K562 (cell line): ENCODE measurements at regions not wholly inside any gene's neighbourhood (a gene's known extent, or its start where the extent isn't known, plus 50 kb on each side); places are given as distances from the start of the nearest gene placed in this dataset.

Experiments
- ATAC-seq: fragments of 200-7000 bp; cut with Tn5 transposase; 3 replicates; pipeline ENCODE4 v1.9.1; 2020; ENCODE audit warnings: moderate library complexity
- BruUV-seq: library from RNA; stranded (reverse); fragments of 400-500 nt; replicated peaks from 2 replicates; lab custom pipeline; 2021; lab: Mats Ljungman, UMichigan
- CTCF ChIA-PET: fragments of 300-600 bp; formaldehyde crosslinking; extraction: SDS; loops from one replicate; lab custom pipeline; 2021; ENCODE audit warnings: low intra/inter-chr PET ratio; lab: Yijun Ruan, JAX
- POLR2A ChIA-PET: fragments of 300-600, 350-650 bp; sonication (Branson Sonifier 250); formaldehyde crosslinking; extraction: SDS; loops from one replicate; lab custom pipeline; 2021; ENCODE audit warnings: antibody characterized with exemption, inconsistent platforms; lab: Yijun Ruan, JAX
- DNase-seq, 4 experiments: peaks; one replicate each; pipeline versions ENCODE4 v3.0.0 to v3.0.0-alpha.2; 2011 to 2018; ENCODE audit warnings: low spot score in 3 of 4, mixed read lengths in 3 of 4; ENCODE audit errors: extremely low read depth in 1 of 4
- FAIRE-seq: peaks from 2 replicates; lab custom pipeline; 2011; peaks lifted over from hg19 to GRCh38; lab: Jason Lieb, UNC
- H2AFZ ChIP-seq: 2 replicates; pipeline ENCODE4 v1.6.0; 2011; ENCODE audit warnings: low read depth, low read length, control low read depth, inconsistent platforms
- H3K27ac ChIP-seq: fragments of 200-600 bp; 3 replicates; pipeline ENCODE4 v1.8.0; 2011; ENCODE audit warnings: low read depth, mild to moderate bottlenecking, control low read depth, inconsistent platforms, low read length, moderate library complexity, mixed read lengths; ENCODE audit errors: extremely low read depth
- H3K27me3 ChIP-seq, 2 experiments: fragments of 300-600 bp in 1 of 2; 2 replicates in 1 of 2; 3 replicates in 1 of 2; pipeline versions ENCODE4 v1.6.0 to v1.8.0; 2011; ENCODE audit warnings: inconsistent platforms in 2 of 2, low read length in 2 of 2, mild to moderate bottlenecking in 1 of 2, mixed read lengths in 1 of 2, moderate library complexity in 1 of 2; ENCODE audit not compliant: control insufficient read depth in 2 of 2, insufficient read depth in 2 of 2
- H3K36me3 ChIP-seq: fragments of 300-600 bp; 3 replicates; pipeline ENCODE4 v1.8.0; 2011; ENCODE audit warnings: mild to moderate bottlenecking, low read length, inconsistent platforms; ENCODE audit not compliant: control insufficient read depth, insufficient read depth
- H3K4me1 ChIP-seq, 2 experiments: fragments of 200-600 bp in 1 of 2; replicated peaks in 1 of 2; 2 replicates in 1 of 2; 3 replicates in 1 of 2; pipeline versions ENCODE4 v1.5.1 to v1.8.0; 2011; ENCODE audit warnings: inconsistent platforms in 2 of 2, low read length in 2 of 2, mild to moderate bottlenecking in 1 of 2, mixed read lengths in 1 of 2, moderate library complexity in 1 of 2; ENCODE audit not compliant: control insufficient read depth in 2 of 2, insufficient read depth in 2 of 2
- H3K4me2 ChIP-seq: 2 replicates; pipeline ENCODE4 v1.6.1; 2011; ENCODE audit warnings: low read length, control low read depth, inconsistent platforms, mixed read lengths; ENCODE audit not compliant: insufficient read depth
- H3K4me3 ChIP-seq: fragments of 200-600 bp; sonication (generic), shearing (Covaris generic); 2 replicates; pipeline ENCODE4 v1.5.1; 2016; ENCODE audit warnings: control low read depth, inconsistent platforms
- H3K79me2 ChIP-seq: fragments of 200-600 bp; 3 replicates; pipeline ENCODE4 v1.8.0; 2011; ENCODE audit warnings: low read length, inconsistent platforms; ENCODE audit not compliant: control insufficient read depth, insufficient read depth
- H3K9ac ChIP-seq, 2 experiments: 2 replicates each; pipeline versions ENCODE4 v1.6.0 to v1.6.1; 2011; ENCODE audit warnings: low read depth in 2 of 2, low read length in 2 of 2, control low read depth in 1 of 2, inconsistent platforms in 1 of 2, mild to moderate bottlenecking in 1 of 2, mixed read lengths in 1 of 2; ENCODE audit not compliant: insufficient read depth in 1 of 2
- H3K9me1 ChIP-seq: one replicate; pipeline ENCODE4 v1.6.0; 2011; ENCODE audit warnings: inconsistent platforms, mild to moderate bottlenecking, low read length, moderate library complexity; ENCODE audit not compliant: control insufficient read depth, insufficient read depth
- H3K9me3 ChIP-seq: replicated peaks from 2 replicates; pipeline ENCODE4 v1.5.1; 2011; ENCODE audit warnings: low read depth, low read length, inconsistent platforms; ENCODE audit not compliant: control insufficient read depth, insufficient read depth
- H4K20me1 ChIP-seq: replicated peaks from 2 replicates; pipeline ENCODE4 v1.6.1; 2011; ENCODE audit warnings: low read length, inconsistent platforms, mixed read lengths; ENCODE audit not compliant: control insufficient read depth, insufficient read depth
- ARID3A ChIP-seq: IDR thresholded peaks from 2 replicates; pipeline ENCODE4 v1.6.1; 2012; ENCODE audit warnings: low read depth, low read length, improper control_type of control experiment, borderline replicate concordance
- DPF2 ChIP-seq: fragments of 450-650 bp; IDR thresholded peaks from 2 replicates; pipeline ENCODE4 v1.6.1; 2016
- KLF10 ChIP-seq: fragments of 250-450 bp; sonication (Bioruptor Pico); IDR thresholded peaks from 2 replicates; pipeline ENCODE4 v1.6.1; 2021; ENCODE audit warnings: matching md5 sums
- LEF1 ChIP-seq: fragments of 450-650 bp; IDR thresholded peaks from 2 replicates; pipeline ENCODE4 v1.6.1; 2016; ENCODE audit warnings: mild to moderate bottlenecking
- MBD2 ChIP-seq: sonication (generic); IDR thresholded peaks from 2 replicates; pipeline ENCODE4 v1.6.1; 2016; ENCODE audit warnings: low read depth, borderline replicate concordance
- MCM5 ChIP-seq: fragments of 450-650 bp; IDR thresholded peaks from 2 replicates; pipeline ENCODE4 v1.6.1; 2016; ENCODE audit warnings: low read depth
- MTA1 ChIP-seq: fragments of 450-650 bp; IDR thresholded peaks from 2 replicates; pipeline ENCODE4 v1.6.1; 2017; ENCODE audit warnings: borderline replicate concordance
- RBM17 ChIP-seq: fragments of 200-400 bp; formaldehyde crosslinking; IDR thresholded peaks from 2 replicates; pipeline ENCODE4 v1.6.1; 2017; ENCODE audit warnings: low read depth, mild to moderate bottlenecking, low read length, borderline replicate concordance
- SIN3B ChIP-seq: fragments of 450-650 bp; IDR thresholded peaks from 2 replicates; pipeline ENCODE4 v1.6.1; 2017; ENCODE audit warnings: low read depth, mild to moderate bottlenecking, moderate library complexity
- SP1 ChIP-seq: sonication (generic); formaldehyde crosslinking; IDR thresholded peaks from 2 replicates; pipeline ENCODE4 v1.8.1; 2022; ENCODE audit warnings: mild to moderate bottlenecking, missing genetic modification reagents
- STAT6 ChIP-seq: sonication (generic); formaldehyde crosslinking; IDR thresholded peaks from 2 replicates; pipeline ENCODE4 v1.8.1; 2023; ENCODE audit warnings: mild to moderate bottlenecking, missing genetic modification reagents
- ZNF274 ChIP-seq: IDR thresholded peaks from 2 replicates; pipeline ENCODE4 v1.6.1; 2011; ENCODE audit warnings: low read depth, mild to moderate bottlenecking, low read length, moderate library complexity, borderline replicate concordance
- WGBS: fragments of 100-300 bp; shearing (Covaris generic); methylation state at CpG from one replicate; pipeline ENCODE4 v1.1.6; 2016; ENCODE audit warnings: low coverage, mixed read lengths; ENCODE audit not compliant: insufficient coverage; ENCODE audit errors: missing lambda C conversion rate; 5-methylcytosine and 5-hydroxymethylcytosine counted together
- in situ Hi-C: fragments of 300-500 bp; cut with MboI; formaldehyde crosslinking; loops from 4 replicates; pipeline ENCODE4 v1.15.0; 2018; ENCODE audit warnings: inconsistent platforms, mixed read lengths
- intact Hi-C: fragments of 100-400 bp; cut with micrococcal nuclease; formaldehyde crosslinking; loops from 2 replicates; pipeline ENCODE4 v1.14.2; 2022

- peaks cover 13% of the 10 kb centered on the region; the same call in 2 of the 3 replicates for H3K36me3 ChIP-seq
- no peaks in the 10 kb centered on the region for H3K9me3 ChIP-seq
- H2AFZ ChIP-seq: no peak overlapping the region
- CTCF ChIA-PET: no interaction called here
- no peak for DNase-seq
- 64% methylated on average over 9 of the region's 9 CpGs for WGBS
- in situ Hi-C loops: no loop called here
- H3K4me1 ChIP-seq: no peaks in the 10 kb centered on the region
- ATAC-seq: no peak
- BruUV-seq: no TSS peak
- H3K9me1 ChIP-seq: no peaks in the 10 kb centered on the region
- no peak for TF ChIP-seq STAT6 (CRISPR knock-in tag)
- TF ChIP-seq ARID3A: no peak
- TF ChIP-seq SIN3B: no peak
- TF ChIP-seq SP1 (CRISPR knock-in tag): no peak
- no peak for TF ChIP-seq KLF10 (CRISPR knock-in tag)
- TF ChIP-seq LEF1: no peak
- no peak for TF ChIP-seq MBD2
- TF ChIP-seq RBM17: no peak
- no peak for TF ChIP-seq ZNF274
- TF ChIP-seq MTA1: no peak
- TF ChIP-seq DPF2: no peak
- TF ChIP-seq MCM5: no peak
- no peaks in the 10 kb centered on the region for H4K20me1 ChIP-seq
- no peaks in the 10 kb centered on the region for H3K27me3 ChIP-seq
- FAIRE-seq: no peak
- no peaks in the 10 kb centered on the region for H3K79me2 ChIP-seq
- no peak overlapping the region for H3K4me3 ChIP-seq
- H3K4me2 ChIP-seq: no peak overlapping the region
- H3K9ac ChIP-seq: no peak overlapping the region
- intact Hi-C loops: no loop called here
- H3K27ac ChIP-seq: no peak overlapping the region
- POLR2A ChIA-PET: interaction anchor here (0.6 to 1.2 kb wide), 2 partner anchors 22 to 391 kb away, joined by 3 to 4 read pairs; no protein-coding TSS in a partner anchor
Measured at GRCh38 chr18:1246827-1247226, 342.2 kb downstream of the ADCYAP1 start.
